Stimulated activated CD4-positive, alpha-beta T cell treated with anti-CD3 and anti-CD28 coated beads, TNF-alpha, amount 100 ng/mL, for 1 hour (primary cell): ENCODE measurements at regions not wholly inside any gene's neighbourhood (a gene's known extent, or its start where the extent isn't known, plus 50 kb on each side); places are given as distances from the start of the nearest gene placed in this dataset.

Experiments
- DNase-seq, 3 donors: peaks; one replicate each; pipeline ENCODE4 v3.0.0-alpha.2; 2020; ENCODE audit warnings: low read depth in 3 of 3, low spot score in 1 of 3

DNA sequence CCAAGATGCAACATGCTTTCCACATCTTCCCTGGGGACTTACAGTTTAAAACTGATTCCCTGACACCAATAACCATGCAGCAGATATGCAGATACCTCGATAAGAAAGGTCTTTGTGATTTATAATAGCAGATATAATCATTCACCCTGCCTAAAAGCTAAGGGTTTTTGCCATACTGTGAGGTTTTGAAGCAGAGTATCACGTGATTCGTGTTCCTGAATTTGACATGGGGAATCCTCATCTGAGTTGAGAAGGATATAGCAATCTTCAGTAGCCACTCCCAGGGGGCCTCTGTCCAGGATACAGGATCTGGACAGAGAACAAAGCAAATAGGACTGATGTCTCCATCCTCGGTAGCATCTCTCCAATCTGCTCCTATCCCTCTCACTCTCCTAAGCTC is 79.1 kb upstream of the SDK2 start:
- no peak for DNase-seq

DNA sequence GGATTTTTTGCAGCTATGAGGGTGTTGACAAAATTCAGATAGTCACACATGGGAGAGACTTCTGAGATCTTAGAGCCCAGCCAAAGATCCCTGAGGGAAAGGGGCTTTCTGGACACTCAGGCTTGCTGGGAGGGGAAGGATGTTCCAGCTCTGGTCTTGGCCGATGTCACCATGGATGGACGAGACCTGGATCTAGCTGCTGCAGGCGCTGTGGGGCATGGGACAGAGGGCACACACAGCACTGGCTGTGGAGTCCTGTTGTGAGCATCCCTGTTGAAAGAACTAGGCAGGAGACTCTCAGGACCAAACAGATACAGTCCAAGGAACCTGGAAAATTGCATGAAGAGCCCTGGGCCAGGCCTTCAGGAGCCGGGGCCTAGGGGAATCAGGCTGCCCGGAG is 80.1 kb upstream of the SDK2 start:
- no peak for DNase-seq

DNA sequence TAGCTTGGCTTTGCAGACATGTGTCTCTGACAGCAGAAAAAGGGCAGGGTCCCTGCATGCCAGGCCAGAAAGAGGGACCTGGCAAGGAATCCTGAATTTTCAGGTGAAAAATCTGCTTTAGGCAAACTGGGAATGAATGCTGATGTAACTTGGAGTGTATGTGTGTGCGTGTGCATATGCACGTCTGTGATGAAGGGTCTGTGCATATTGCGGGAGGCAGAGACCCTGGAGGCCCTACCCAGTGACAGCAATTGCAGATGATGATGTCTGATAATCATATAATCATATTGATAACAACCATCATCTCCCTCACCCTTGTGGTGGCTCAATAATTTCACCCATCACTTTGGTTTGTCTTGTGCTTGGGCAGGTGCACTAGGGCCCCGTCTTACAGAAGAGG is 80.7 kb upstream of the SDK2 start:
- DNase-seq = no peak

DNA sequence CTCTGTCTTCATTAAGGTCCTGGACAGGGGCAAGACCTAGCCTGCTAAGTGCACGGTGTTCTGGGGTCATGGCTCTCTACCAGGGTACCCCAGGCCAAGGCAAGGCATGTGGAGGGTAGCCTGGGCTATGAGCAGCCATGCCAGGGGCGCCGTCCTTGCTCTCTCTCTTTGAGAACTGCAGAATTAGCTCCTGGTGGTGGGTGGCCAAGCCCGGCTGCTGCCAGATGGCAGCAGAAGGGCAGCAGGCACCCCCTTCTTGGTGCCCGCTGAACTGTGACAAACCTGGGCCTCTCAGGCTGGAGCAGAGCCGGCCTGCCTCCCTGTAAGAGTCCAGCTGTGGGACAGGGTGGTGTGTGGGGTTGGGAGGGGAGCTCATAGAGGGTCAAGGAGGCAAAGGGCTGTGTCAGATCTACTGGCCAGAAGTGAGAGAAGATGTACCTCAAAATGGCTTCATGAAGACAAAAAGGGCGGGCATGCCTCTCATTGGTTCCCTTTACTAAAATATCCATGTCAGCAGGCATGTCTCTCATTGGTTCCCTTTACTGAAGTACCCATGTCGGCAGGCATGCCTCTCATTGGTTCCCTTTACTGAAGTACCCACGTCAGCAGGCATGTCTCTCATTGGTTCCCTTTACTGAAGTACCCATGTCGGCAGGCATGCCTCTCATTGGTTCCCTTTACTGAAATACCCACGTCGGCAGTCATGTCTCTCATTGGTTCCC is 81.7 kb upstream of the SDK2 start:
- DNase-seq = no peak

DNA sequence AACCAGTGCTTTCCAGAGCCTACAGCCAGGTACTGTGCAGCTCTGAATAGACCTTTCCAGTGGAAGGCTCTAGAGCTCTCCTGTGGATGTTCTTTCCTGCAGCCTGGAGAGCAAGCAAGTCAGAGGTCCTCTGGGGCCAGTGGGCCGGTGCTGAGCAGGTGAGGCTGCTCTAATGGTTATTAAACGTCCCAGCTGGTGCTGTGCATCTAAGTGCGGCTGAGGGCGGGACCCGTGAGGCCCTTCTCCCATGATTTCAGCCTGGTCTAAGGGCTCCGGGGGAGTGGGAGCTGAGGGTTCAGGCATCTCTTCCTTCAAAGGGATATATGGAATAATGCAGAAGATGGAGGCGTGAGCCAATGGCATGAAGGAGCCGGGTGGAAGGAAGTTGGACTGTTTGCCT is 83.7 kb upstream of the SDK2 start:
- no peak for DNase-seq

DNA sequence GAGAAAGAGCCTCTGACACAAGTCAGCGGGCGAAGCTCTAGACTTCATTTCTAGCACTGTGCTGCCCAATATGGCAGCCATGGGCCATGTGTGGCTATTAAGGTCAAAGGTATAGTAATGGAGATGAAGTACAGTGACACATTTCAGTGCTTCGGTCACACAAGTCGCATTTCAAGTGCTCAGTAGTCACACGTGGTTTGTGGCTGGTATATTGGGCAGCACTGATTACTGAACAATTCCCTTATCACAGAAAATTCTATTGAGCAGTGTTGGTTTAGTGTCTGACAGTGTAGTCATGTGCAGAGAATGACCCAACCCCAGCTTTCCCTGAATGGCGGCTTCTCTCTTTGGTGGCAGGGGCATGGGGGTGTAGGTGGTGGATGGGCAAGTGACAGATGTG is 84.9 kb upstream of the SDK2 start:
- DNase-seq = no peak

DNA sequence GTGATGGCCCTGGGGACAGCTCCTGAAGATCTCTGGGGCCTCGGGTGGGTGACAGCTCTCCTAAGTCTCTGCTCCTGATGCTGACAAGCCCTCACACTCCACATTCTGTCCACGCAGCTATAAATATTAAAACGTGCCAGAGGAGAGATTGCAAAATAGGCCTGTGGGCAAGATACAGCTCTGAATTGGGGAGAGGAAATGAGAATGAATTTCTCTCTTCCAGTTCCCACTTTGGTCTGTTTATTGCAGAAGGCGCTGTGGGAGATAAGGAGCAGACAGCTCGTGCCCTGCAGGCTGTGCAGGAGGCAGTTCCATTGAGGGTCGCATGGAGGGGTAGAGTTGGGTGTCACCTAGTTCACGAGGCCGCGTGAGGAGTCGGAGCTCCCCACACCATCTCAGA is 87.5 kb upstream of the SDK2 start:
- DNase-seq = no peak

DNA sequence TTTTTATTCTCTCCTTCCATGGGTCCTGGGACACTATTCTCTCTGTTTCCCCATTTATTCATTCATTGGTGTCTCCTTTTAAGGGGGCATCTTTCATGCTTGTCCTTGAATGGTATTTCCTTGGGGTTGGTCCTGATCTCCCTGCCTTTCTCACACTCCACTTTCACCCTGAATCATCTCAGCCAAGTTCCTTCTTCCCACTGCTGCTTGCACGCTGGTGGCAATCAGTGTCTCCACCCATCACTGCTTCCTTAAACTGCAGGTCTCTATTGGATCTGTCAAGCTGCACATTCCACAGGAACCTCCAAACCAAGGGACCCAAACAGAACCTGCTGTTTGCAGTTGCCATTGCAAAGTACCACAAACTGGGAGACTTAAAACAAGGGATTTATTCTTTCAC is 89.3 kb upstream of the SDK2 start:
- no peak for DNase-seq

DNA sequence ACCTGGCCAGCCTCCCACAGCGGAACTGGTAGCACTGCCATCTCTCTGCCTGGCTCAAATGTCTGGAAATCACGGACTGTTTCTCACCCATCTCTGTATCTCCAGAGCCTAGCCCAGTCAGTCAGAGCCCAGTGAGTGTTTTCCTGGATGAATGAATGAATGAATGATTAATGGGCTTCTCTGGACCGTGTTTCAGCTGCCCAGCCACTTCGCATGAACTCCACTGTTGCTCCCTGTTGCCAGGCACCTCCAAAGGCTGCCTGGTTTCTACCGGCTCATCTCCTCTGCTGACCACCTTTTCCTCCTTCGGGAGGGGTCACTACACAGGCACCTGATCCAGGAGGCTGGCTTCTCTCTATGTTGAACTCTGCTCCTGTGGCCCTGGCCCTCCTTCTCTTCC is 91.0 kb upstream of the SDK2 start:
- DNase-seq = no peak

DNA sequence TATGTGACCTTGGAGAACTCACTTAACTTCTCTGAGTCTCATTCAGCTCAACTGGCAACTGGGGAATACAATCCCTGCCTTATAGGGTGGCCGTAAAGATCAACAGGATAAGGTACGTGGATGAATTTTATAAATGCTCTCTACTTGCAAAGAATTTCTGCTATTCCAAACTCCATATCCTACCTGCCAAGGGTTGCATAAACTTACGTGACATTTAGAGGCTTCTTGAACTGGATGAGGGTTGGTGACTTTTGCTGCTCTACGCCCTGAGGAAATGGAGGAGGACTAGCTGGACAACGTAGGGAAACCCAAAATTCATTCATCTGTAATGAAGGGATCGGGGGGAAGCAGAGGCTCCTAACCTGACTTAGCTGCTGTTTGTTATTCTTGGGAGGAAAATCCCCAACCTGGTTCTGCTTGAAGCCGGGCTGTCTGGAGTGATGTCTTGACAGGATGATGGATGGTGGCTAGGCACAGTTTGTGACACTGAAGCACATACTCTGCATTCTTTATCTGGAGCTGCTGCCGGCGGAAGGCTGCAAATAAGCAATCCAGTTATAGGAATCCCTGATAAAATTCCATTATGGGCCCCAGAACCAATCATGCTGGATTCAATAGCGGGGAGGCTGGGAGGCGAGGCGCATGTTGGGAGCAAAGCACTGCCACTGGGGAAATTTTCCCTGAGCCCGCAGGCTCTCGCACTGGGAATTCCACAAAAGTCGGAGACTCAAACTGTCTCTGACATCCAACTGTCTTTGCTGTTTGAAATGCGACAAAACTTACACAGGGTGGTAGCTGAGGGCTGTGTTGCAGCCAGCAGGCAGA is 94.7 kb upstream of the SDK2 start:
- DNase-seq = no peak

DNA sequence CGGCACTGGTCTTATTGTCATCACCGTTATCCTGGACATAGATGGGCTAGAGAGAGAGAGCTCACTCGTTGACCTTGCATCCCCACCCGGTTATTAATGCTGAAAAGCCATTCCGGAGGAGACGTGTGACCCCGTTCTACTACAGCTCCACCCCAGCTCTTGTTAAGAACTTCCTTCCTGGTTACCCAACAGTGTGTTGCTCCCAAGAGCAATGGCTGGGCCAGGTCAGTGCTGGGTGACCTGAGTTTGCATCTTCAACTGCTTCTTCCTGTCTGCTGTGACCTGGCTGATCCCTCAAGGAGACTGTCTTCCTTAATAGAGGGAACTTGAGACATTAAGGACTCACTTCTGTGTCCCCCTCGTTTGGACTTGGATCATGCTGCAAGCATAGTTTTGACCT is 96.1 kb upstream of the SDK2 start:
- DNase-seq = no peak

DNA sequence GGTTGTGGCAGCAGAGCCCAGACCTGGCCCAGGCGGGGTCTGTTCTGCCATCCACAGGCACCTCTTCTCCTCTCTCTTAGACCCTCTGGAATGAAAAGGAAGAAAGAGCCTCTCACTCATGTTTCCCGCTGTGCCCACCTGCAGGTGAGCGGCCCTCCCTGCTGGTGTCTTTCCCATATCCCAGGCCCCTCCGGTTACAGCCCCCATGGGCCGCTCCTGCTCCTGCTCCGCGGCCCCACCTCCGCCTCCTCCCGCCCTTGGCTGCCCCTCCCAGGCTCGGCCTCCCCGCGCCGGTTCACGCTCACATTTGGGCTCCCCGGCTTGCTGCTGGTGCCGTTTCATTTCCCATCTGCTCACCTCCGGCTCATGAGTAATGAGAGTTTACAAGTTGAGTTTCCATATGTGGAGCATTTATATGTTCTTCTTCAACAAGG is 98.7 kb upstream of the SDK2 start:
- DNase-seq = no peak

DNA sequence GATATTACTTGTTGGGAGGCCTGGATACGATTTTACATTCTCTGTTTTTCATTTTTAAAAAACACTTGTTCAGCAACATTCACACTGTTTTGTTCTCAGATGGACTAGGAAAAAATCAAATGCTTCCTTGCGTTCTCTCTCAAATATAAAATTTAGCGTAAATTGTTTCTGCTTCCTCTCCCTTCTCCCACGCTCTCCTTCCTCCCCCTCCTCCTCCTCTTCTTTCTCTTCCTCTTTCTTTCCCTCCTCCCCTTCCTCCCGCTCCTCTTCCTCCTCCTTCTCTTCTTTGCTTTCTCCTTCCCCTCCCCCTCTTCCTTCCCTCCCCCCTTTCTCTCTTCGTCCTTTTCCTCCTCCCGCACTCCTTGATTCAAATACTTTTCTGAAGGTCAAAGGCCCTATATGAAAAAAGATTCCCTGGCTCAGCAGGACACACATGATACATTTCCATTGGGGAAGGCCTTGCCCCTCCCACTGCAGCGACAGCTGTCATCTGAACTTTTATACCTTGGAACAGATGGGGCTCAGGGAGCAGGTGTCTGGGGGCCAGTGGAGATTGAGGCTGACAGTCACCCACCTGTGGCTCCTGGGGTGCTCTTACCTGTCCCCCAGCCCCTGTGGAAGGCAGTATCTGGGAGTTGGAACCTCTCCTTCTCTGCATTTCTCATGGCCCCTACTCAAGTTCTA is 99.4 kb upstream of the SDK2 start:
- DNase-seq = no peak

DNA sequence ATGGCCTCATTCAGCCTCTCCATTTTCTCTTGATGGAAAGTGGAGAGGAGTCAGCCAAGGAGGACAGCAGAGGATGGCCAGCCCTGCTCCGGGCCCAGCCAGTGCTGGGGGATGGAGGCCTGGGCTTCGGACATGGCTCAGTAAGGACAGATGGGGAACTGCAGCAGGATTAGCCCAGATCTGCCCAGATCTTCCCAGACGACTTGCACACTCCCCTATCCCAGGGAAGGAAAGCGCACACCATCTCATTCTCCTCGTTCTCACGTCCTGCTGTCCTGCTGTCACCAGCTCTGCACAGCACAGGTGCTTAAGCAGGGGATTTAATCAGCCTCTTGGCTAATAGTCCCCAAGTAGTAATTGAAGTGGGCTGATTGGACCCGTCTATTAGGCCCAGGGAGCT is 100.2 kb upstream of the SDK2 start:
- no peak for DNase-seq

DNA sequence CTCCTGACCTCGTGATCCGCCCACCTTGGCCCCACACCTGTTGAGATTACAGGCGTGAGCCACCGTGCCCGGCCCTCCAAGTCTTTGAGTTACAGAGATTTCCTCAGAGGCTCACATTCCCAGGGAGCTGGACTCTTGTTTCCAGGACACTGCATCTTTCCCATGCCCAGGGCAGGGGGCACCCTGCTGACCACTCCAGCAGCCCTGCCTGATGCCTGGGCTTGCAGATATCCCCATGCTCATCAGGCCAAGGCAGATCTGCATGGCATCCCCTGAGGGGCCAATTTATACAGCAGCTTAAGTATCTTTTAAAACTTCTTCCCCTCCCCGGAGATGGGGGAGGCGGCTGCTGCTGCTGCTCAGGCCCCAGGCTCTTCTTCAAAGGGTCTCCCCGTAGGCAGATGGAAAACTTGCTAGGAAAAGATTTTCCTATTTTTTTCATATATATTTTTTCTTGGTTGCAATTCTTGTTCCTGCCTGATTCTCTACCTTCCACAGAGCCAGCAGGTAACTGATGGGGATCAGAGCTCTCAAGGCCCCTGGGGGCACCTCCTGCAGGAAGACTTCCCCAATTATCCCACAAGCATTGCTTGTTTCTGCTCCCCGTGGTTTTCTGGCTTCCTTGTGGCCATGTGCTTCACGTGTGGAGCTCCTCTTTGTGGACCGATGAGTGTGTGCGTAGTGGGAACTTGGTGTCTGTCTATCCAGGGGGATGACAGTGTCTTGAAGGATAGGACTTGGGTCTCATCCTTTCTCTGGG is 102.2 kb upstream of the SDK2 start:
- DNase-seq = no peak

DNA sequence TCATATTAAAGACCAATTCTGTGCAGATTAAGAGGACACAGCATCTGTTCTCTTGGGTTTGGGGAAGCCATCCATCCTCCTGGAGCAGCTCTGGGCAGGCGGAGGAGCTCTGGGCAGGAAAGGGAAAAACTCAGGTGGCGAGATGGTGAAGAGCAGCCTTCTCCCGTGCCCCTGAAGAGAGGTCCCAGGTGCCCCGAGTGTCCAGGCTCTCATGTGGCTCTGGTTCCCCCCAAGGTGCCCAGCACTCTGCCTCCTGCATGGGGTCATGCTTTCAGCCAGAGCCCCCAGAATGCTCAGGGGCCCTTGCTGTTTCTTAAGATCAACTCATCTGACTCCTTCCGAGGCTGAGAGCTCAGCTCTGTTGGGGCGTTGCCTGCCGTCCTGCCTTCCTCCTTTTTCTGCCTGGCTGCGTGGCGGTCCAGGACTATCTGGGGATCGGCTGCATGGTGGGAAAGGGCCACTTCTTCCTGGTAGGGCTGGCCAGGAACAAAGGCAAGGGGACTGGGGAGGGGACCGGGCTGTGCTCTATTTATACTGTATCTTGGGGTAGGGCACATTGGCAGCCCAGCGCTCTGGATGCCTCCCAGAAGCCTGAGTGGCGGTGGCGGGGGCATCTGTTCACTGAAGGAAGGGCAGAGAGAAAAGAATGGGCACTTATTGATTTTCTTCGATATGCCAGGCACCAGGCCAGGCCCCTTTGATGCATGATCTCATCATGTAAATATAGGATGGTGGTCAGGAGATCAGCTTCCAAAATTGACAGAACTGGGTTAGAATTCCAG is 103.2 kb upstream of the SDK2 start:
- no peak for DNase-seq

DNA sequence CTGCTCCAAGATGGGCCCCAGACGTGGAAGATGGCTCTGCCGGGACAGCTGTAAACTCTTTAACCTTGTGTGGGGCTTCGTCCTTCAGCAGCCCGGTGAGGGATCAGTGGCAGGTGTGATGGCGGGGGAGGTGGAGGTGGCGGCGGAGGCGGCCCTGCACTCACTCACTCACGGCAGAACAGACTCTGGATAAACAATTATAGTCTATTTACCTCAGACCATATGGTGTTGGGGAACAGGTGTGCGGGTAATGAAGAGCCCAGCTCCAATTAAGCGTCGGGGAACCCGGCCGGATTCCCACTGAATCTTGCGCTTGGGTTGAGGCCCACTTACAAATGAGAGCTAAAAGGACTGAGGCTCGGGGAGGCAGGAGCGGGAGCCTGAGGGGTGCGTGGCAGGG is 104.3 kb upstream of the SDK2 start:
- no peak for DNase-seq

DNA sequence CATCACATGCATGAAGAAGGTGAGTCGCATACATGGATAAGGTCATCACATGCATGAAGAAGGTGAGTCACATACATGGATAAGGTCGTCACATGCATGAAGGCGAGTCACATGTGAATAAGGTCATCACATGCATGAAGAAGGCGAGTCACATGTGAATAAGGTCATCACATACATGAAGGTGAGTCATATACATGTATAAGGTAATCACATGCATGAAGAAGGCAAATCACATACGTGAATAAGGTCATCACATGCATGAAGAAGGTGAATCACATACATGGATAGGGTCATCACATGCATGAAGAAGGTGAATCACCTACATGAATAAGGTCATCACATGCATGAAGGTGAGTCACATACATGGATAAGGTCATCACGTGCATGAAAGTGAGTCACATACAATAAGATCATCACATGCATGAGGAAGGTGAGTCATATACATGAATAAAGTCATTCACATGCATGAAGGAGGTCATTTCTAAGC is 105.1 kb upstream of the SDK2 start:
- DNase-seq = no peak

DNA sequence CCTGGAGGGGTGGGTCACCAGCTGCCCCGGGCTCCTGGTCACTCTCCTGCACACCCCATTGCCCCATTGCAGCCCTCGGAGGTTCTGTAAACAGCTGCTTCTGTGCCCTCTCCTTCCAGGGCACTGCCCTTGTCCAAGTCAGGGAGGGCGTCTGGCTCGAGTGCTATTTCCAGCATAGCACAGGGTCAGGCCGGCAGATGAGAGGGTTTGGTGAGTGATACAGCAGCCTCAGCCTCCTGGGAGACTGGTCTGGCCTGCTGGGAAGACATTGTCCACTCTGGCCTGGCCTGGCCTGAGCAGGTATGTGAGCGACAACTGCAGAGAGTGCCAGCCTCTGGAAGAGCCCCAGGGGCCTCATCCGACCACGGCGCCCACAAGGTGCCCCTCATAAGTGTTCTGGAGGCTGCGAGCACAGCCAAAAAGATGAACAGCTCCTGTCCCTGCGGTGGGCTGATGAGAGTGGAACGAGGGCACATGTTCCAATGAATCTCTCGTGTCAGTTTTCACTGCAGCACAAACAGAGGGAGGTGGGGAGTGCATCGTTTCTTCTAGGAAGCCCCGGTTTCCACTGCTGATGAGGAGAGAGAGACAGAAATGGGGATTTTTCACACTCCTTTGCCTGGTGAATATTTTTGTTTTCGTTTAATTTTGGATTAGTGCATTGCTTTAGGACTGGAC is 105.8 kb upstream of the SDK2 start:
- no peak for DNase-seq

DNA sequence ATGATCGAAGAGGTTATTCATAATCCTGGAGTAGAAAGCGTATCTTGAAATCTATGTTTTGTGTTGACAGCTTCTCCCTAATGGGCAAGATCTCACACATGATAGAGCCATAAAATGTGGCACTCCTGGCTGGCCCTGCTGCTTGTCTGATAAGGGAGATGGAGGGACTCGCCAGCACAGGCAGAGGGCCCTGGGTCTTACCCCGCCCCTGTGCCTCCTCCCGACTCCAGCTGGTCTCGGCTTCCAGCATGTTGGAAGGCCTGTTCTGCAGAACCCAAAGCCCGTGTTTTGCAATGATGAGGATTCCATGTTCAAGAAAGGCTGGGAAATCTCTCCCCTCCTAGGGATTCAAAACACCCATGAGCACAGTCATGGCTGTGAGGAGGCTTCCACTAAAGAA is 106.7 kb upstream of the SDK2 start:
- no peak for DNase-seq
